ENCODE measurements at regions not wholly inside any gene's neighbourhood (a gene's known extent, or its start where the extent isn't known, plus 50 kb on each side); places are given as distances from the start of the nearest gene placed in this dataset.
"Not testable (repeated sequence)": the region's sequence is repeated elsewhere in the genome, so short reads cannot be mapped to it uniquely, and the experiment has no call there.

DNA sequence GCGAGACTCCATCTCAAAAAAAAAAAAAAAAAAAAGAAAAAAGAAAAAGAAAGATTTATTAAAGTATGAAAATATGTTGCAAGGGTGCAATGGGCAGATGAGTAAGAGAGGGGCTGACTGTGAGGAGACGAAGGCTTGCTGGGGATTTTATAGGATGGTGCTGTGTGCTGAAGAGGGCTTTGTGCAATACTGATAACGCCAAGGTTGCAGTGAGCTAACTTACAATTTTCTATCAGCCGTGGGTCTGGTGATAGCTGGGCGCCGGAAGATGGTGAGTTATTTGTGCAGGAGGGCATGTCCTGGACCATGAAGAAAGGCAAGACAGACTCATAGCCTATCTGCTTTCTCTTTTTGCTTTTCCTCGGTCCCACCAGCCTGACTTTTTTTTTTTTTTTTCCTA, 281.1 kb downstream of the MAP2K6 start:
- peaks cover 9% of the 10 kb centered on the region for H3K27me3 Mint-ChIP-seq
- no peak overlapping the region for H3K27ac Mint-ChIP-seq
- no peak for ATAC-seq (replicated peaks)
- no peaks in the 10 kb centered on the region for H3K36me3 Mint-ChIP-seq (ENCODE audit: low read depth)
- no peaks in the 10 kb centered on the region for H3K4me1 Mint-ChIP-seq
- H3K9me3 Mint-ChIP-seq = peaks cover 11% of the 10 kb centered on the region
- H3K4me3 Mint-ChIP-seq = no peak overlapping the region

DNA sequence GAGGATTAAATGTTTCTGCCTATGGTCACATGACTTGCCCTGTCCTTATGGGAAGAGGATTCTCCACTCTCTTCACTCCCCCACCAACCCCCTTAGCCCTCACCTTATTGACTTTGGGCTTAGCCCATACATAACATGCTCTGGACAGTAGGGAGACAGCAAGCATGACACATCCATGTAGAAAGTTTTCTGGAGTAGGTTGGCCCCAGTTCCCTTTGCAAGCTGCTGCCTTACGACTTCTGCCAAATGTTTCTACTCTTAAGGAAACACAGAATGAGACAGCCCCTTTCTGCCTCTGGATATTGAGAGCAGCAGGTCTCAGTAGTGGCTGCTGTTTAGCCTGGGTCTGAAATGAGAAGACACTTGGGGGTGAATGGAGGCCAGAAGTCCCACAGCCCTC, 282.2 kb downstream of the MAP2K6 start:
- Mint-ChIP-seq H3K36me3 (ENCODE audit: low read depth) (no peaks in the 10 kb centered on the region), H3K4me1 (no peaks in the 10 kb centered on the region), H3K27ac (no peak overlapping the region), H3K4me3 (no peak overlapping the region), H3K27me3 (peaks cover 9% of the 10 kb centered on the region), H3K9me3 (peaks cover 11% of the 10 kb centered on the region)
- ATAC-seq (replicated peaks) = no peak

DNA sequence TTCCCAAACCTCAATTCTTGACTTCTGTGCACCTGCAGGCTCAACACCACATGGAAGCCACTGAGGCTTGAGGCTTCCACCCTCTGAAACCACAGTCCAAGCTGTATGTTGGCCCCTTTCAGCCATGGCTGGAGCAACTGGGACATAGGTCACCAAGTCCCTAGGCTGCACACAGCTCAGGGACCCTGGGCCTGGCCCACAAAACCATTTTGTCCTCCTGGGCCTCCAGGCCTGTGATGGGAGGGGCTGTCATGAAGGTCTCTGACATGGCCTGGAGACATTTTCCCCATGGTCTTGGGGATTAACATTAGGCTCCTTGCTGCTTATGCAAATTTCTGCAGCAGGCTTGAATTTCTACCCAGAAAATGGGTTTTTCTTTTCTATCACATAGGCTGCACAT, 283.9 kb downstream of the MAP2K6 start:
- not testable (repeated sequence) for H3K27me3 Mint-ChIP-seq; H3K36me3 Mint-ChIP-seq (ENCODE audit: low read depth); H3K4me1 Mint-ChIP-seq; ATAC-seq (replicated peaks); H3K27ac Mint-ChIP-seq; H3K4me3 Mint-ChIP-seq
- H3K9me3 Mint-ChIP-seq = peaks cover 11% of the 10 kb centered on the region

DNA sequence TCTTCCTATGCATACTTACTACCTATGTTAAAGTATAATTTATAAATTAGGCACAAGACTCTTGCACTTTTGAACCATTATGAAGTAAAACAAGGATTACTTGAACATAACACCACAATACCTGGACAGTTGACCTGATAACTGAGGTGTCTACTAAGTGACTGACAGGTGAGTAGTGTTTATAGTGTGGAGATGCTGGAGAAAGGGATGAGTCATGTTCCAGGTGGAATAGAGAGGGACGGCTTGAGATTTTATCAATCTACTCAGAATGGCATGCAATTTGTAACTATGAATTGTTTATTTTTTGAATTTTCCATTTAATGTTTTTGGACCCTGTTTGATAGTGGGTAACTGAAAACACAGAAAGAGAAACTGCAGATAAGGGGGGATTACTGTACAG, 287.6 kb downstream of the MAP2K6 start:
- no peak overlapping the region for H3K27ac Mint-ChIP-seq
- no peak overlapping the region for H3K4me3 Mint-ChIP-seq
- ATAC-seq (replicated peaks) = no peak
- H3K4me1 Mint-ChIP-seq = no peaks in the 10 kb centered on the region
- H3K36me3 Mint-ChIP-seq (ENCODE audit: low read depth) = no peaks in the 10 kb centered on the region
- H3K27me3 Mint-ChIP-seq = peaks cover 6% of the 10 kb centered on the region
- peaks cover 11% of the 10 kb centered on the region for H3K9me3 Mint-ChIP-seq

DNA sequence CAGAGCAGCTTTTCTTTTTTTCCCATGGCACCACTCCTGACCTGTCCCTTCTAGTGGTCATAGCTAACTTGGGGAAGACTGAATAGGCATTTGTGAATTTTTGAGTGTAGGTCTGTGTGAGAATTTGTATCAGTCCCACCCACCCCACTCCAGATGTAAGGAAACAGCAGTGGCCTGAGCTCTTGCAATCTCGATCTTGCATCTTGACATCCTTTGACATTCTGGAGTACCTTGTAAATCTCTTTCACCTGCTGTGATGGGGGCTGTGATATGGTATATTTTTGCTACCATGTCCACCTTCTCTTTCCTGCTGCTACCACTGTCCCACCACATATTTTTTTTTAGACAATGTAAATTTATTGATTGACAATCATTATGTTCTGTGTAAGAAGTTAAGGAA, 289.3 kb downstream of the MAP2K6 start:
- Mint-ChIP-seq H3K9me3 (peaks cover 8% of the 10 kb centered on the region), H3K4me3 (no peak overlapping the region), H3K36me3 (ENCODE audit: low read depth) (no peaks in the 10 kb centered on the region)

DNA sequence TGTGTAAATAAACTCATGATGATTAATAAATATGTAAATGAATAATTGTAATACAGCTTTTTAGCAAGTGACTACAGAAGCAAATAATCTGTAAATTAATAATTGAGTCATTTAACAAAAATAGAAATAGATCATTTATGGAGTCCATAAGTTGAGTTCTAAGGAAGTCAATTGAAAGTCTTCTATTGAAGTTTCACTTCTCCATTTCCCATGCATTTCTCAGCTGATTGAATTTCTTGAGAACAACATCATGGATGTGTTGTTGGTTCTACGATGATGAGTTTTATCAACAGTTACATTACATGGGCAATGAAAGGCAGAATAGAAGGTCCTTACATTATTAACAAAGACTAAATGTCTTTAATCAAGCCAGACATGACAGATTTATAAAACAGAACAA, 290.4 kb downstream of the MAP2K6 start:
- no peak for ATAC-seq (replicated peaks)
- Mint-ChIP-seq H3K4me1 (no peaks in the 10 kb centered on the region), H3K27me3 (peaks cover 5% of the 10 kb centered on the region), H3K27ac (no peak overlapping the region), H3K9me3 (peaks cover 2% of the 10 kb centered on the region), H3K4me3 (no peak overlapping the region), H3K36me3 (ENCODE audit: low read depth) (no peaks in the 10 kb centered on the region)

More for the DNA sequence above, 289.3 kb downstream of the MAP2K6 start:
- H3K27ac Mint-ChIP-seq = no peak overlapping the region
- ATAC-seq (replicated peaks) = no peak
- H3K4me1 Mint-ChIP-seq = no peaks in the 10 kb centered on the region
- peaks cover 8% of the 10 kb centered on the region for H3K27me3 Mint-ChIP-seq

DNA sequence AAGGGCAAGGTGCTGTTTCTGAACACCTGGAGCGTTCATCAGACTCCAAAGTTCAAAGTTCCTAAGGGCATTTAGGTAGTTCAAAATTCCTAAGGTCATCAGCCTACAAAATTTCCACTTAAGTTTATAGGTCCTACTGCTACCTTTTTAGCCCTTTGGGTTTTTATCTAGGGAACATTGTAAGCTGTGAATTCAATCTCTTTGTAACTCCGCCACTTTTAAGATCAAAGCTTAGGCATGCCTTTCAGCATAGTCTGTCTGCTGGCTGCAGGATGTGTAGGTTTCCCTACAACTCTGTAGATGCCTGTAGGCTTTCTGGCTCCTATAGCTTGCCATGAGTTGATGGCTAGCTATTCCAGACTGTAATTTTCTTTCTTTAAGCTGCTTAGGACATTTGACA, 291.6 kb downstream of the MAP2K6 start:
- no peak for ATAC-seq (replicated peaks)
- no peaks in the 10 kb centered on the region for H3K36me3 Mint-ChIP-seq (ENCODE audit: low read depth)
- H3K4me1 Mint-ChIP-seq = no peaks in the 10 kb centered on the region
- H3K4me3 Mint-ChIP-seq = no peak overlapping the region
- no peaks in the 10 kb centered on the region for H3K9me3 Mint-ChIP-seq
- no peak overlapping the region for H3K27ac Mint-ChIP-seq
- peaks cover 10% of the 10 kb centered on the region for H3K27me3 Mint-ChIP-seq

DNA sequence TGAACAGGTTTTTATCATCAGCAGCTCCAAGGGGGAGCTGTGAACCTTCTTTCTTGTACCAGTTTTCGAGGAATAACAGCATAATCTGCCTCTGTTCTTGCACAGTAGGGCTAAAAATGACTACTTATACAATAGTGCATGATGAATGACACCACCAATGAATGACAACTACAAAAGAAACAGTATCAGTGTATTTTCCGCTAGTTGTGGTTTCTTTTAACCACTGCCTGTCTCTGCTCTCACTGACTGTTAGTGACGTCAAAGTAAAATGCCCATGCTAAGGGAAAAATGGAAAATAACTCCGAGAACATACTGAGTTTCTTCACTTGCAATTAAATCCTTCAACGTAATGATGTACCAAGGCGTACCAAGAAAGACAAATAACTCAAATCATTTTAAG, 294.9 kb downstream of the MAP2K6 start:
- Mint-ChIP-seq H3K4me3 (no peak overlapping the region), H3K4me1 (no peaks in the 10 kb centered on the region), H3K27ac (no peak overlapping the region), H3K9me3 (no peaks in the 10 kb centered on the region), H3K36me3 (ENCODE audit: low read depth) (no peaks in the 10 kb centered on the region), H3K27me3 (peaks cover 13% of the 10 kb centered on the region)
- peak; percentile 64 for ATAC-seq (replicated peaks)

DNA sequence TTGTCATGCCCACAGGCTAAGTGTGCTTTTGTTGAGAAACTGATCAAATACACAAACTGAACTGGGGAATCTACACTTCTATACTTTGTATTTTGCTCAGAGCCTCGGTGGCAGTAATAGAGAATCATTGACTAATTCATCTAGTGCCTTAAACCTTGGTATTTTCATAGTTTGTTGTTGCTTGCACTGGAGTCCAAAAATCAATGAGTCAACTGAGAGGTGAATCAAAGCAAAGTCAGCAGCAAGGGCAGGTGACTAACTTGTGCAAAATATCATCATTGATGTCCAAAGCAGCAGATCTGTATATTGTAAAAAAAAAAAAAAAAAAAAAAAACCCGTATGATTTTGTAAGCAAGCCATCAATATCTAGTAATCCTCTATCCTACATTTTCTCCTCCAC, 296.4 kb downstream of the MAP2K6 start:
- H3K36me3 Mint-ChIP-seq (ENCODE audit: low read depth) = no peaks in the 10 kb centered on the region
- ATAC-seq (replicated peaks) = peak; percentile 48
- H3K27me3 Mint-ChIP-seq = peaks cover 17% of the 10 kb centered on the region
- no peak overlapping the region for H3K27ac Mint-ChIP-seq
- peaks cover 4% of the 10 kb centered on the region for H3K4me1 Mint-ChIP-seq
- no peak overlapping the region for H3K4me3 Mint-ChIP-seq
- peaks cover 4% of the 10 kb centered on the region for H3K9me3 Mint-ChIP-seq

DNA sequence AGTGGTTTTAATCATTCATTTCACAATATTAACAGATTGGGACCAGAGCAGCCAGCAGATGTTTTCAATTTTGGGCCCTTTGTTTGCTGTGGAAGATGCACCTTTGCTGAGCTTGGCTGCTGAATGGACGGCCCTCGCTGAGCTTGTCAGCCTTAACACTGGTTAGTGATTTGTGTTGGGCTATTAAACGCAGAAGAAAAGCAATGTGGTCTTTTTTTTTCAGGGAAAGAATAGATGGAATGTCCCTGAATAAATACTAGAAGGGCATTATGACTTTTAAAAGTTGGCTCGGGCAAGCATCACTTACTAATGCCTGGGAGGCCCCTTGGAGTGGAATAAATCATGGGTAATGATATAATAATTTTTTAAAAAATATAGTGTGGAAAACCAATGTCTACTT, 297.0 kb downstream of the MAP2K6 start:
- H3K36me3 Mint-ChIP-seq (ENCODE audit: low read depth) = no peaks in the 10 kb centered on the region
- peaks cover 17% of the 10 kb centered on the region for H3K27me3 Mint-ChIP-seq
- ATAC-seq (replicated peaks) = no peak
- H3K4me3 Mint-ChIP-seq = no peak overlapping the region
- peaks cover 4% of the 10 kb centered on the region for H3K9me3 Mint-ChIP-seq
- H3K27ac Mint-ChIP-seq = no peak overlapping the region
- H3K4me1 Mint-ChIP-seq = peaks cover 5% of the 10 kb centered on the region

DNA sequence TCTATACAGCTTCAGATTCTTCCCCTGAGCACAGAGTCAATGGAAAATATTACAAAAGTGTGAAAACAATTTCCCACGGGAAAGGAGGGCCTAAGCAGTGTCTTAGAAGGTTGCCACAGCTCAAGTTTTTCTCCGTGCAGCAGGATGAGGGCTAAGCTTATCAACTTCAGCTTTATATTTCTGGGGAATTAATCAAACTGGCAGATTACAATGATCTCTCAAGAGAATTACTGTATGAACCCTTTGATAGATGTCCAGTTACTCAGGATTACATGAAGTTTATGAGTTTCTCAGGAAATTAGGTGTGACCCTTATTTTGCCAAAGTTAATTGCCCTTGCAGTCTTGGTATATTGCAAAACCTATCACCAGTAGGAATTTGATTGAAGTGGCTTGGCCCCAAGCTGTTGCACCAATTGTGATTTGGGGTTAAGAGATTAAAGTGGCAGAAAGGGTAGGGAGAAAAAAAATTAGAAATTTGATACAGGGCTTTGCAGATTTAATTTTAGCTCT, 298.4 kb downstream of the MAP2K6 start:
- Mint-ChIP-seq H3K4me1 (peaks cover 5% of the 10 kb centered on the region), H3K27ac (no peak overlapping the region), H3K27me3 (peaks cover 14% of the 10 kb centered on the region), H3K4me3 (no peak overlapping the region), H3K9me3 (peaks cover 4% of the 10 kb centered on the region), H3K36me3 (ENCODE audit: low read depth) (no peaks in the 10 kb centered on the region)
- ATAC-seq (replicated peaks) = no peak

DNA sequence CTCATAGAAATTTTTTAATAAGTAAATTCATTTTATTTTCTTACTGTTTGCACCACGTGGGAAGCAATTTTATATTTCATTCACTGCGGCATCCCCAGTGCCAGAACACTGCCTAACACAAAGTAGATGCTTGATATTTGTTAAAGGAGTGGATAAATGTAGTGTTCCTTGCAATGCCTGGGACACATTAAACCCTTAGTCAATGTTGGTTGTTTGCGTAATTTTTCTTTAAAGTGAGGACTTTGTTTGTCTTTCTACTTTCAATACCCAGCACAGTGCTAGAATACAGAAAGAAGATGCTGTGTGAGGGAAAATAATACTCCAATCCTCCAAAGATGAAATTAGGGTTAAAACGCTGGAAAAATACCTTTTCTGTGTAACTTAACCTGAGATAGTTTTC, 299.3 kb downstream of the MAP2K6 start:
- no peak overlapping the region for H3K27ac Mint-ChIP-seq
- no peaks in the 10 kb centered on the region for H3K36me3 Mint-ChIP-seq (ENCODE audit: low read depth)
- ATAC-seq (replicated peaks) = no peak
- peaks cover 4% of the 10 kb centered on the region for H3K9me3 Mint-ChIP-seq
- peaks cover 13% of the 10 kb centered on the region for H3K27me3 Mint-ChIP-seq
- H3K4me3 Mint-ChIP-seq = no peak overlapping the region
- H3K4me1 Mint-ChIP-seq = peaks cover 5% of the 10 kb centered on the region

DNA sequence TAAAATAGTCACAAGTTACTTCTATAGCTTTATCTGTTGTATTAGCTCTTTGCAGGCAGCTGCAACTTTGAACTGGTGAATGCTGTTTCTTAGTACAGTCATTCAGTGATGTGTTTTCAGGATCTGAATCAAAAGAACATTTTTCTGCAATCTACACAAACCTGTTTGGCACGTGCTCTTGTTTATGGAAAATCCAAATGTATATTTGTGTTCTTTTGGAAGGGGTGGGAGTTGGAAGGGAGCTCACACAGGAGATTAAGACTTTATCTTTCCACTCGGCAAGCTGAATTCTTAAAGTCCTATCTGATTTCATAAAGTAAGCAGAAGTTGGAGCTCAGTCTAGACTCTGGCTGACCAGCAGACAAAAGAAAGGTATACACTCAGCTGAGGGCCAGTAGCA, 300.2 kb downstream of the MAP2K6 start:
- Mint-ChIP-seq H3K9me3 (peaks cover 4% of the 10 kb centered on the region), H3K36me3 (ENCODE audit: low read depth) (no peaks in the 10 kb centered on the region), H3K27ac (no peak overlapping the region), H3K4me1 (peaks cover 5% of the 10 kb centered on the region), H3K27me3 (peaks cover 13% of the 10 kb centered on the region), H3K4me3 (no peak overlapping the region)
- ATAC-seq (replicated peaks) = no peak

DNA sequence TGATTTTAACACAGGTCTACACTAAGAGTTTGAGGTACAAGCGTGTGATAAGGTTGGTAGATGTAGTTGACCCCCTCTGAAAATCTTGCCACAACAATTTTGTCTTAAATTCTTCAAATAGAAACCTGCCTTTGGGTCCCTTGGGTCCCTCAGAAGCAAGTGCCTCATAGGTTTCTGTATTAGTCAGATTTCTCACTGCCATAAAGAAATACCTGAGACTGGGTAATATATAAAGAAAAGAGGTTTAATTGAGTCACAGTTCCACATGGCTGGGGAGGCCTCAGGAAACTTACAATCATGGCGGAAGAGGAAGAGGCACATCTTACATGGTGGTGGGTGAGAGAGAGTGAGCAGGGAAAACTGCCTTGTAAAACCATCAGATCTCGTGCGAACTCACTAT, 301.2 kb downstream of the MAP2K6 start:
- H3K4me3 Mint-ChIP-seq = no peak overlapping the region
- no peak overlapping the region for H3K27ac Mint-ChIP-seq
- ATAC-seq (replicated peaks) = peak; percentile 60
- peaks cover 4% of the 10 kb centered on the region for H3K9me3 Mint-ChIP-seq
- H3K27me3 Mint-ChIP-seq = peaks cover 8% of the 10 kb centered on the region
- peaks cover 5% of the 10 kb centered on the region for H3K4me1 Mint-ChIP-seq
- H3K36me3 Mint-ChIP-seq (ENCODE audit: low read depth) = no peaks in the 10 kb centered on the region

DNA sequence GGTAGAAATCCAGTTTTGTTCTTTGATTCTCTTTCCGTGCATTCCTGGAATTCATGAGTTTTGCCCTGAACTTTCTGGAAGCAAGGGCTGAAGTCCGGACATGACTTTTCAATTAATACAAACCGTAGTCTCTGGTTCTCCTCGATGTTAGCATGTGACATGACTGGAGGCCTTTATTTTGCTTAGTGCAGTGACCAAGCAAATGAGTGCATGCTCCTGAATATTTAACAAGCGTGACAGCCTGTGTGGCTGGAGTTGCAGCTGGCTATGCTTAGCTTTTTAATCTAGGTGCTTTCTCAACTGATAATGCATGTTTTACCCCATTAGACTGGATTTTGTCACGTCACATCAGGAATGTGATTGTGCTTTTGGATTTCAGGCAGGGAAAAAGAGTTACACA, 302.1 kb downstream of the MAP2K6 start:
- Mint-ChIP-seq H3K27me3 (peaks cover 7% of the 10 kb centered on the region), H3K4me3 (no peak overlapping the region), H3K9me3 (peaks cover 4% of the 10 kb centered on the region), H3K4me1 (peaks cover 5% of the 10 kb centered on the region), H3K27ac (no peak overlapping the region), H3K36me3 (ENCODE audit: low read depth) (no peaks in the 10 kb centered on the region)
- ATAC-seq (replicated peaks) = no peak

DNA sequence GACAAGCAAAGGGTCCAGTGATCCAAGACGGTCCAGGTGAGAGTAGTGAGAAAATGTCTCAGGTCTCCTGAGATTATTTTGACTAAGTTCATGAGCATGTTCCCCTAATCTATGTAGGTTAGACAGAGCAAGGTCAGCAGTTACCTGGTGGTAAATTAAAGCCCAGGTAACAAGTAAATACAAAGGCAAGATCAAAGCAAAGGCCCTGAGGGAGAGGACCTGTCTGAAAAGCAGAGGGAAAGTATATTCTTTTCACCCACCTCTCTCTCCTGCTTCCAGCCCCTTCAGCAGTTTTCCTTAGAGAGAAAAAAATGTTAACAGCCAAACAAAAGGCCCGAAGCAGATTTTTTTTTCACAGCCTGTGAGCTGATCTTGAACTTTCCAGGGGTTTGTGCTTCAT, 302.7 kb downstream of the MAP2K6 start:
- no peaks in the 10 kb centered on the region for H3K36me3 Mint-ChIP-seq (ENCODE audit: low read depth)
- no peak overlapping the region for H3K4me3 Mint-ChIP-seq
- H3K27me3 Mint-ChIP-seq = peaks cover 7% of the 10 kb centered on the region
- peaks cover 5% of the 10 kb centered on the region for H3K4me1 Mint-ChIP-seq
- ATAC-seq (replicated peaks) = no peak
- H3K27ac Mint-ChIP-seq = no peak overlapping the region
- peaks cover 4% of the 10 kb centered on the region for H3K9me3 Mint-ChIP-seq
